ENCODE measurements at regions not wholly inside any gene's neighbourhood (a gene's known extent, or its start where the extent isn't known, plus 50 kb on each side); places are given as distances from the start of the nearest gene placed in this dataset.

DNA sequence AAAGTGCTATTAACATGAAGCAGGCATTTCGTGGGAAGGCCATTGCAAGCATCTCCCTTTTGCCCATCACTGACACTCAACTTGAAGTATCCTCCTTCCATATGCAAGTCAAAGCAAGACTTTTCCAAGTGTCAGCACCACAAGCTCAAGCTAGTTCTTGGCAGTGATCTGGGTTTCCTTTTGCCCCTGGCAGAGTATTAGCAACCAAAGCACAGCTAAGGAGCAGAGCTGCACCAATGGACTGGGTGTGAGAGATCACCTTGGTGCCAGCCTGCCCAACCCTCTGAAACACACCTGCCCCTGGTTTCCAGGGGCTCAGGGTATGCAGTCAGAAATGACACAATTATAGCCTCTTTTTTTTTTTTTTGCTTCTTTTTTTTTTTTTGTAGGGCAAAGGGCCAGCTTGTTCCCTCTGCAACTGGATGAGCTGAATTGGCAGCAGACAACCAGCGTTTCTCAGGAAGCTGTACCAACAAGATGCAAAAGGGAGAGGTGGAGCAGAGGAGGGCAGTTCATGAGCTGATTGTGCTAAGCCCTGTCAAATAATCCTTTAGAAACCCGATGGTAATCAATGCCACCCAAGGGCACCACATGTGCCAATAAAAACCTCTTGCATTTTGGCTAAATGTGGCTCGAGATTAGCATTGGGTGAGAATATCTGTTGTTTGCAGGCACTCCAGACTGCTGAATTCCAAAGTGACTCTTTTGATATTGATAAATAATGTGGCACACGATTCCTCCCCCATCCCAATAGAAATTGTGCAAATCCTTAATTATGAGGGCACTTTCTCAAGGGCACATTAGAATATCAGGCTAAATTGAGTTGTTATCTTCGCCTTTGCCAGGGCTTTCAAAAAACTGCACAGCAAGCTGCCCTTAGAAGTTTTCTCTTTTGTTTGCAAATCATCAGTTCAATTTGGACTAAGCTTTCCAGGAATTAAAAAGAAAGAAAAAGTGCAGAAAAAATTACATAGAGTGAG is 192.4 kb downstream of the GAS1 start:
- Histone ChIP-seq H3K9me3 (ENCODE audit: control insufficient read depth, low read length) (no peaks in the 10 kb centered on the region), H3K4me1 (ENCODE audit: control insufficient read depth, insufficient read depth, low read length) (no peaks in the 10 kb centered on the region), H3K27ac (ENCODE audit: insufficient read depth, low read depth, low read length, poor library complexity, severe bottlenecking) (no peak overlapping the region), H3K27me3 (ENCODE audit: control insufficient read depth, insufficient read depth, low read length, poor library complexity, severe bottlenecking) (no peaks in the 10 kb centered on the region), H3K4me3 (ENCODE audit: insufficient read depth, low read depth, low read length) (no peak overlapping the region), H3K36me3 (ENCODE audit: control insufficient read depth, insufficient read depth, low read length) (no peaks in the 10 kb centered on the region)
- 89 to 91% methylated on average over 5 to 6 of the region's 6 CpGs for WGBS, 2 experiments

DNA sequence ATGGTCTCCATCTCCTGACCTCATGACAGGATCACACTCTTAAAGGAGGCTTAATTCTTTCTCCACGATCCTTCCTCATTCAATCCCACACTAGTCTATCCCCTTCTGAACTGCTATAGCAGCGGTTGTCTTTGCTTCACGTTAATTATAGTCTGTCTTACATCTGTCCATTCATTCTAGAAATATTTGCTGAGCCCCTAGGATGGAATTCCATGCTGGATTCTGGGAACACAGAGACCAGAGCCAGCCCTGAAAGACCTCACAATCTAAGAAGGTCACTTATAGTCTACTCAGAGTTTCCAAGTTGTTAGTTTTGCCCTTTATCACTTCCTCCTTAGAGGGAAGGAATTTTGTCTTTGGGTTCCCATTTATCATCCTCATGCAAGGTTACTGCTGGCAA is 193.5 kb downstream of the GAS1 start:
- 89 to 91% methylated on average over 3 of the region's 3 CpGs for WGBS, 2 experiments

DNA sequence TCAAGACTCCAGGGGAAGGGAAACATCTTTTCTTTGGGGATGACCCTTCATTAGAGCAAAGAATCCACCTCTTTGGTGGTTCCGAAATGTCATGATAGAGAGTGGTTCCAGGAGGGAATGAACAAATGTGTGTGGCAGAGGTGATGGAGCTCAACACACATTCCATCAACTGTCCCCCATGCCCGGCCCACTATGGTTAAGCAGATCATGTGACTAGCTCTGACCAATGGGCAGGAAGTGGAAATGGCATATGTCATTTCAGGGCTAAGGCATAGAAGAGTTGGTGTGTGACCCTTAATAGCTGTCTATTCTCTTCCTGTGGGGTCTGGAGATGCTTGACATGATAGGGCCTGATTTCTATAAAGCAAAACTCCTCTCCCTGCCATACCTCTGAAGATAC is 194.6 kb downstream of the GAS1 start:
- 87 to 90% methylated on average over 2 of the region's 2 CpGs for WGBS, 2 experiments
- Histone ChIP-seq H3K4me3 (ENCODE audit: insufficient read depth, low read depth, low read length) (no peak overlapping the region), H3K27ac (ENCODE audit: insufficient read depth, low read depth, low read length, poor library complexity, severe bottlenecking) (no peak overlapping the region), H3K4me1 (ENCODE audit: control insufficient read depth, insufficient read depth, low read length) (no peaks in the 10 kb centered on the region), H3K9me3 (ENCODE audit: control insufficient read depth, low read length) (no peaks in the 10 kb centered on the region), H3K27me3 (ENCODE audit: control insufficient read depth, insufficient read depth, low read length, poor library complexity, severe bottlenecking) (no peaks in the 10 kb centered on the region), H3K36me3 (ENCODE audit: control insufficient read depth, insufficient read depth, low read length) (no peaks in the 10 kb centered on the region)

More for the DNA sequence above, 193.5 kb downstream of the GAS1 start:
- H3K4me1 ChIP-seq (ENCODE audit: control insufficient read depth, insufficient read depth, low read length), result no peaks in the 10 kb centered on the region
- no peaks in the 10 kb centered on the region for H3K36me3 ChIP-seq (ENCODE audit: control insufficient read depth, insufficient read depth, low read length)
- no peak overlapping the region for H3K27ac ChIP-seq (ENCODE audit: insufficient read depth, low read depth, low read length, poor library complexity, severe bottlenecking)
- no peaks in the 10 kb centered on the region for H3K9me3 ChIP-seq (ENCODE audit: control insufficient read depth, low read length)
- H3K4me3 ChIP-seq (ENCODE audit: insufficient read depth, low read depth, low read length), result no peak overlapping the region
- no peaks in the 10 kb centered on the region for H3K27me3 ChIP-seq (ENCODE audit: control insufficient read depth, insufficient read depth, low read length, poor library complexity, severe bottlenecking)

GRCh38 chr9:86751956-86752355 is 195.3 kb downstream of the GAS1 start:
- Histone ChIP-seq H3K4me1 (ENCODE audit: control insufficient read depth, insufficient read depth, low read length) (no peaks in the 10 kb centered on the region), H3K9me3 (ENCODE audit: control insufficient read depth, low read length) (no peaks in the 10 kb centered on the region), H3K4me3 (ENCODE audit: insufficient read depth, low read depth, low read length) (no peak overlapping the region), H3K27me3 (ENCODE audit: control insufficient read depth, insufficient read depth, low read length, poor library complexity, severe bottlenecking) (no peaks in the 10 kb centered on the region), H3K36me3 (ENCODE audit: control insufficient read depth, insufficient read depth, low read length) (no peaks in the 10 kb centered on the region), H3K27ac (ENCODE audit: insufficient read depth, low read depth, low read length, poor library complexity, severe bottlenecking) (no peak overlapping the region)
- 92 to 94% methylated on average over 5 of the region's 5 CpGs for WGBS, 2 experiments

- WGBS, 2 experiments, result 95 to 97% methylated on average over 4 of the region's 4 CpGs
- Histone ChIP-seq H3K4me3 (ENCODE audit: insufficient read depth, low read depth, low read length) (no peak overlapping the region), H3K36me3 (ENCODE audit: control insufficient read depth, insufficient read depth, low read length) (no peaks in the 10 kb centered on the region), H3K9me3 (ENCODE audit: control insufficient read depth, low read length) (no peaks in the 10 kb centered on the region), H3K27me3 (ENCODE audit: control insufficient read depth, insufficient read depth, low read length, poor library complexity, severe bottlenecking) (no peaks in the 10 kb centered on the region), H3K4me1 (ENCODE audit: control insufficient read depth, insufficient read depth, low read length) (no peaks in the 10 kb centered on the region), H3K27ac (ENCODE audit: insufficient read depth, low read depth, low read length, poor library complexity, severe bottlenecking) (no peak overlapping the region)
These were observed 196.1 kb downstream of the GAS1 start for GRCh38 chr9:86751207-86751606.

- Histone ChIP-seq H3K9me3 (ENCODE audit: control insufficient read depth, low read length) (no peaks in the 10 kb centered on the region), H3K27ac (ENCODE audit: insufficient read depth, low read depth, low read length, poor library complexity, severe bottlenecking) (no peak overlapping the region), H3K4me3 (ENCODE audit: insufficient read depth, low read depth, low read length) (no peak overlapping the region), H3K27me3 (ENCODE audit: control insufficient read depth, insufficient read depth, low read length, poor library complexity, severe bottlenecking) (no peaks in the 10 kb centered on the region), H3K4me1 (ENCODE audit: control insufficient read depth, insufficient read depth, low read length) (no peaks in the 10 kb centered on the region), H3K36me3 (ENCODE audit: control insufficient read depth, insufficient read depth, low read length) (no peaks in the 10 kb centered on the region)
- WGBS, 2 experiments, result 89 to 94% methylated on average over 4 of the region's 4 CpGs
These were observed 197.4 kb downstream of the GAS1 start for GRCh38 chr9:86749894-86750255.

GRCh38 chr9:86749161-86749893 is 198.0 kb downstream of the GAS1 start:
- no peaks in the 10 kb centered on the region for H3K4me1 ChIP-seq (ENCODE audit: control insufficient read depth, insufficient read depth, low read length)
- H3K4me3 ChIP-seq (ENCODE audit: insufficient read depth, low read depth, low read length), result no peak overlapping the region
- H3K36me3 ChIP-seq (ENCODE audit: control insufficient read depth, insufficient read depth, low read length), result no peaks in the 10 kb centered on the region
- 100% methylated on average over 1 to 2 of the region's 2 CpGs for WGBS, 2 experiments
- no peaks in the 10 kb centered on the region for H3K27me3 ChIP-seq (ENCODE audit: control insufficient read depth, insufficient read depth, low read length, poor library complexity, severe bottlenecking)
- H3K27ac ChIP-seq (ENCODE audit: insufficient read depth, low read depth, low read length, poor library complexity, severe bottlenecking), result no peak overlapping the region
- H3K9me3 ChIP-seq (ENCODE audit: control insufficient read depth, low read length), result no peaks in the 10 kb centered on the region

- Histone ChIP-seq H3K27me3 (ENCODE audit: control insufficient read depth, insufficient read depth, low read length, poor library complexity, severe bottlenecking) (no peaks in the 10 kb centered on the region), H3K4me3 (ENCODE audit: insufficient read depth, low read depth, low read length) (no peak overlapping the region), H3K27ac (ENCODE audit: insufficient read depth, low read depth, low read length, poor library complexity, severe bottlenecking) (no peak overlapping the region), H3K9me3 (ENCODE audit: control insufficient read depth, low read length) (no peaks in the 10 kb centered on the region), H3K36me3 (ENCODE audit: control insufficient read depth, insufficient read depth, low read length) (no peaks in the 10 kb centered on the region), H3K4me1 (ENCODE audit: control insufficient read depth, insufficient read depth, low read length) (no peaks in the 10 kb centered on the region)
- 80 to 81% methylated on average over 2 of the region's 2 CpGs for WGBS, 2 experiments
These were observed 199.6 kb downstream of the GAS1 start for GRCh38 chr9:86747711-86748110.

DNA sequence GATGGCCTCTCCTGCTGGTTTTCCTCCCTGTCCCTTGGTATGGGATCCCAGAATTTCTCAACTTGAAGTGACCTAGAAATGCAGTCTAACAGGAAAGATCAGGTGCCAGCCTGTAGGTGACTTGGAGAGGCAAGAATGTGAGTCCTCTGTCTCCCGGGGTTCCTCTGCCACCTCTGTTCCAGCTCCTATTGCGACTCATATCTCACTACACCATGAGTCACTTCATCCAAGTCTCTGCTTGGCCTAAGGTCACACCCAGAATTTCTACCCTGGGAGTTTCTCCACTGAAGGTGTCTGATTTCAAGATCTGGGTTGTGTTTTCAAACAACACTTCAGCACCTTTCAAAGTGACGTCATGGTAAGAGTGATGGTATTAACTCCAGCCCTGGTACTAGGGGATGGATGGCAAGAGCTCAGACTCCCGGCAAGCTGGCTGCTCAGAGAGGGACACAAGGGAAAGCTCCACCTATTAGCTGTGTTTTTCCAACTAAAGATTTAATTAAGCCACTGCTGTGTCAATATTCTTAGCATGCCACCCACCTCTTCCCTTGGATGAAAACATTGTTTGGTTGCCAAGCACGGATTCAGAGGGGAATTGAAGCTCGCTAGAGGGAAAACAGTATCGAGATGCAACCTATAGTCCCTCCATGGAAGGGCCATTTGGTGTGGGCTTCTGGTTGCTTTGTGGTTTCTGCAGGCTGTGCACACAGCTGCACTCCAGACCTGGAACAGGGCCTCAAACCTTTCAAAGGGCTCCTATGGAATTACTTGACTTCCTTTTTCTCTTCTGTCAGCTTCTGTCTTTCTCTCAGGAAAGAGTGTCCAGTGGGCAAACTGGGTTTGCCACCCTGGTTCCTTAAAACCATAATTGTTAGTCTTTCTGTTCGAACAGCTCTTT is 205.7 kb downstream of the GAS1 start:
- no peaks in the 10 kb centered on the region for H3K27me3 ChIP-seq (ENCODE audit: control insufficient read depth, insufficient read depth, low read length, poor library complexity, severe bottlenecking)
- no peaks in the 10 kb centered on the region for H3K36me3 ChIP-seq (ENCODE audit: control insufficient read depth, insufficient read depth, low read length)
- 91 to 93% methylated on average over 8 of the region's 8 CpGs for WGBS, 2 experiments
- no peak overlapping the region for H3K4me3 ChIP-seq (ENCODE audit: insufficient read depth, low read depth, low read length)
- no peaks in the 10 kb centered on the region for H3K4me1 ChIP-seq (ENCODE audit: control insufficient read depth, insufficient read depth, low read length)
- H3K27ac ChIP-seq (ENCODE audit: insufficient read depth, low read depth, low read length, poor library complexity, severe bottlenecking), result no peak overlapping the region
- no peaks in the 10 kb centered on the region for H3K9me3 ChIP-seq (ENCODE audit: control insufficient read depth, low read length)

All from ectodermal cell (in vitro differentiated cells).